ENCODE measurements at regions not wholly inside any gene's neighbourhood (a gene's known extent, or its start where the extent isn't known, plus 50 kb on each side); places are given as distances from the start of the nearest gene placed in this dataset.
"Not testable (repeated sequence)": the region's sequence is repeated elsewhere in the genome, so short reads cannot be mapped to it uniquely, and the experiment has no call there.

- ATAC-seq (no peak), DNase-seq (ENCODE audit: low spot score in 2 of 2) (no peak)
- Mint-ChIP-seq H3K27ac (peak overlapping the region in 1 of 2 donors; percentile 59), H3K36me3 (peaks cover 0 to 46% of the 10 kb centered on the region in 2 donors), H3K9me3 (peaks cover 0 to 13% of the 10 kb centered on the region in 2 donors)
These were observed 131.4 kb upstream of the MDFIC start for GRCh38 chr7:114790521-114790920.

- Mint-ChIP-seq H3K36me3 (peaks cover 0 to 42% of the 10 kb centered on the region in 2 donors), H3K27ac (no peak overlapping the region), H3K9me3 (peaks cover 0 to 13% of the 10 kb centered on the region in 2 donors)
- DNase-seq (ENCODE audit: low spot score in 2 of 2) (no peak), ATAC-seq (no peak)
These were observed 130.1 kb upstream of the MDFIC start for GRCh38 chr7:114791771-114792170.

GRCh38 chr7:114793155-114793845 is 128.6 kb upstream of the MDFIC start:
- peak; percentile 37 to 85 for ATAC-seq
- DNase-seq (ENCODE audit: low spot score in 2 of 2) = no peak
- H3K27ac Mint-ChIP-seq = peak overlapping the region in 1 of 2 donors; percentile 94
- peaks cover 0 to 46% of the 10 kb centered on the region in 2 donors for H3K36me3 Mint-ChIP-seq
- peaks cover 0 to 13% of the 10 kb centered on the region in 2 donors for H3K9me3 Mint-ChIP-seq

GRCh38 chr7:114795475-114795874 is 126.4 kb upstream of the MDFIC start:
- Mint-ChIP-seq H3K36me3 (peaks cover 0 to 25% of the 10 kb centered on the region in 2 donors), H3K9me3 (peaks cover 0 to 4% of the 10 kb centered on the region in 2 donors)
- no peak for ATAC-seq

GRCh38 chr7:114799628-114800028 is 122.3 kb upstream of the MDFIC start:
- Mint-ChIP-seq H3K36me3 (peaks cover 0 to 21% of the 10 kb centered on the region in 2 donors), H3K27ac (peak overlapping the region; percentile 71 to 96), H3K9me3 (peaks cover 0 to 6% of the 10 kb centered on the region in 2 donors)
- DNase-seq (ENCODE audit: low spot score in 2 of 2) (peak in 1 of 2 donors; percentile 41), ATAC-seq (peak; percentile 75 to 81)

More at GRCh38 chr7:114795475-114795874, 126.4 kb upstream of the MDFIC start:
- peak overlapping the region in 1 of 2 donors; percentile 89 for H3K27ac Mint-ChIP-seq
- DNase-seq (ENCODE audit: low spot score in 2 of 2) = no peak

DNA sequence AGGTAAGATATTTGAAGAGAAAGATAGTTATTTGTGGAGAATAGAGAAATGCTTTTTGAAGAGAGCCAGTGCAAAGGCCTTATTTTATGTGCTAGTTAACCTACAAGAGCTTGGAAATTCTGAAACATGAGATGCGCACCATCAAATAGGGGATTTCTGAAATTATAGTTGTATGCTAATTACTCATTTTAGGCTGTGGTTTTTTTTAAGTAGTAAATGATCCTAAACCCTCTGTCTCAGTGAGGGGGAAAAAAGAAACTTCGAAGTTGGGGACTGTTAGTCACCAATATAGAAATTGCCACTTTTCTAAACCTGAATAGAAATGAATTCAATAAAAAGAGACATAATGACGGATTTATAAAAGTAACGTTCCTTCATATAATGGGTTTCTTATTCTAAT is 119.3 kb upstream of the MDFIC start:
- peaks cover 0 to 33% of the 10 kb centered on the region in 2 donors for H3K36me3 Mint-ChIP-seq
- H3K27ac Mint-ChIP-seq = peak overlapping the region; percentile 46 to 98
- peaks cover 0 to 18% of the 10 kb centered on the region in 2 donors for H3K9me3 Mint-ChIP-seq
- peak; percentile 75 to 80 for ATAC-seq
- no peak for DNase-seq (ENCODE audit: low spot score in 2 of 2)

DNA sequence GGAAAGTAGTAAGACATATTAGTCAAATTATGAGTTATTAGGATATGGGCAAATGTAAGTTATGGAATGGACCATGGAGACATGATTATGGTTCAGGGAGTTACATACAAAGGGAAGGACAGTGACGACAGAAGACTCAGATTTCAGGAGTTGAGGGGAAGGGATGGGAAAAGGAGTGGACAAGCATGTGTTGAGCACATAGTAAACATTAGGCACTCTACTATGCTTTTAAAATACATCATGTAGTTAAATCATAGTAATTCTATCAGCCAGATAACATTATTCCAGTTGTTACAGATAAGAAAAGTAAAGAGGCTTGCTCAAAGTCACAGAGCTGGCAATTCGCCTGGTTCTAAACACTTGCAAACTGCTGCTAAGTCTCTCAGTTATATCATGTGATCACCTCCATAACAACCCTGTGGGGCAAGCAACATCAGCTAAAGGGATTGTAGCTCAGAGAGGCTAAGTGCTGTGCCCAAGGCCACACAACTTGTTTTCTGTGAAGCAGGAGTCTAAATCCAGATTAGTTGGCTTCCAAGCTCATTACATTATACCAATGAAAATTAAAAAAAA is 115.2 kb upstream of the MDFIC start:
- Mint-ChIP-seq H3K27ac (no peak overlapping the region), H3K36me3 (peaks cover 0 to 47% of the 10 kb centered on the region in 2 donors), H3K9me3 (peaks cover 0 to 30% of the 10 kb centered on the region in 2 donors)
- DNase-seq (ENCODE audit: low spot score in 2 of 2) (no peak), ATAC-seq (no peak)

GRCh38 chr7:114812570-114812969 is 109.3 kb upstream of the MDFIC start:
- no peak for ATAC-seq
- Mint-ChIP-seq H3K9me3 (peaks cover 0 to 17% of the 10 kb centered on the region in 2 donors), H3K27ac (no peak overlapping the region), H3K36me3 (peaks cover 0 to 39% of the 10 kb centered on the region in 2 donors)
- DNase-seq (ENCODE audit: low spot score in 2 of 2) = no peak

DNA sequence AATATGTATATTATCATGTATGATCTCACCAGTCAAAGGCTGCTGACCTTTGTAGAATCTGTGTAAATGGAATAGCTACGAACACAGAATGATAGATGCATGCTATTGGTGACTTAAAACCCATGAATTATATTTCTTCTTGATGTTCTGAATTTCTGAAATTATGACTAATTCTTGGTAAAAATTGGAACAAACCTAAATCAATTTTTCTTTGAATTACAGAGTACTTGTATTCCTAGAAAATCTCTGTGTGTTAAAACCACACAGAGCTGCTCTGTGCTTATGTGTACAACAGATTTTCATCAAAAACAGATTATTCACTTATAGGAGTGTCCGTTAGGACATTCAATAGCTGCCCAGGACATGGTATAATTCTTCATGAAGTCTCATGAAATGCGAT is 108.3 kb upstream of the MDFIC start:
- DNase-seq (ENCODE audit: low spot score in 2 of 2) (no peak), ATAC-seq (peak in 1 of 2 donors; percentile 51)
- Mint-ChIP-seq H3K36me3 (peaks cover 0 to 39% of the 10 kb centered on the region in 2 donors), H3K9me3 (peaks cover 0 to 17% of the 10 kb centered on the region in 2 donors), H3K27ac (no peak overlapping the region)

DNA sequence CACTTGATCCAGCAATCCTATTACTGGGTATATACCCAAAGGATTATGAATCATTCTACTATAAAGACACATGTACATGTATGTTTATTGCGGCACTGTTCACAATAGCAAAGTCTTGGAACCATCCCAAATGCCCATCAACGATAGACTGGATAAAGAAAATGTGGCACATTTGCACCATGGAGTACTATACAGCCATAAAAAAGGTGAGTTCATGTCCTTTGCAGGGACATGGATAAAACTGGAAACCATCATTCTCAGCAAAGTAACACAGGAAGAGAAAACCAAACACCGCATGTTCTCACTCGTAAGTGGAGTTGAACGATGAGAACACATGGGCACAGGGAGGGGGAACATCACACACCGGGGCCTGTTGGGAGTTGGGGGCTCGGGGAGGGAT is 104.9 kb upstream of the MDFIC start:
- DNase-seq (ENCODE audit: low spot score in 2 of 2); H3K9me3 Mint-ChIP-seq; ATAC-seq; H3K27ac Mint-ChIP-seq: not testable (repeated sequence)
- peaks cover 0 to 42% of the 10 kb centered on the region in 2 donors for H3K36me3 Mint-ChIP-seq

DNA sequence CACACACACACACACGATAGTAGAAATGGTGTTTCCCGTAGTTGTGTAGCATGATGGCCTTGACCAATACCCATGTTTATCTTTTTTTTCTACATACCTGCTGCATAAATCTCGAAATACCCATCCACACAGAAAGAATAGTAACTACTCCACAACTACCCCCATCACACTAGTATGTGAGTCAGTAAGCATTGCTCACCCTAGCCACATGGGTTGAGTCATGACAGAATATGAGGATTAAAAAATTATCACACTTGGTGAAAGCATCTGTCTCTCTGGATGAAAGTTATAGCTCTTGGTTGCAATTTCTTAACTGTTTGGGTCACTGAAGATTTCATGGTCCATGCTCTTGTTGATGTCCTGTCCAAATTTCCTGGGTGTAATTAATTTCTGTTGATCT is 103.4 kb upstream of the MDFIC start:
- Mint-ChIP-seq H3K27ac (no peak overlapping the region), H3K36me3 (peaks cover 0 to 33% of the 10 kb centered on the region in 2 donors), H3K9me3 (peaks cover 0 to 5% of the 10 kb centered on the region in 2 donors)
- ATAC-seq = peak; percentile 97 to 99
- no peak for DNase-seq (ENCODE audit: low spot score in 2 of 2)

DNA sequence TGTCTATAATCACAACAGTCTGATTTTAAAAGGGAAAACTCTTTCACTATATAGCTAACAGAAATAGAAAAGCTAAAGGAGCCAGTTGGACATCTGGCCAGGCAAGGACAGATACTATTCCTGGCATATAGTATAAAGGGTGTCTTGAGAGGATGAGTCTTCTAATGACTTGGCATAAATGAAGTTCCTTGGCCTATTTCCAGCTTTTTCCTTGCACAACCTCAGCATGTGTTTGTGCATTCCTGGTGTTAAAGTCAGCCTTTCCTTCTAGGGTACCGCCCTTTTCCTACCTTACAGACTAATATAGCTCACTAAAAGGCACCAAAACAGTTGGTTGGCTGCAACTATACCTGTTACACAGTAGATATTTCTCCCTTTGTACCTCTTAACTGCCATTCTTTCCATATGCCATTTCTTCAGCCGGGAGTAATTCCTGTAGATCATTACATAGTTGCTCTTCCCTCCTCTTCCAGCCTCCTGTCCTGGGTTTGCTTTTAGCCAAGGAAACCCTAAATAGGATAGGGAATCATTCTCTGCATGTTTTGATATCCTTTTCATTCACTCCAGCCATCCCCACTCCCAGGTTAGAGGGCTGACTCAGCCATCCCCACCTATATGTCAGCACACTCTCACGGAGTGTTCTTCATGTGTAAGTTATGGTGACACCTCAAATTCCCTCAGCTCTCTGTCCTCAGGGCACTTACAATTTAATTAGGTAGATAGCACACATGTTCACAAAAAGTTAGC is 102.1 kb upstream of the MDFIC start:
- DNase-seq (ENCODE audit: low spot score in 2 of 2) = no peak
- Mint-ChIP-seq H3K27ac (peak overlapping the region in 1 of 2 donors; percentile 30), H3K36me3 (peaks cover 0 to 45% of the 10 kb centered on the region in 2 donors), H3K9me3 (peaks cover 0 to 10% of the 10 kb centered on the region in 2 donors)
- no peak for ATAC-seq

- ATAC-seq = no peak
- no peak for DNase-seq (ENCODE audit: low spot score in 2 of 2)
- H3K9me3 Mint-ChIP-seq = peaks cover 6 to 21% of the 10 kb centered on the region in 2 donors
- peak overlapping the region in 1 of 2 donors; percentile 57 for H3K27ac Mint-ChIP-seq
- peaks cover 8 to 57% of the 10 kb centered on the region in 2 donors for H3K36me3 Mint-ChIP-seq
These were observed 100.6 kb upstream of the MDFIC start for GRCh38 chr7:114821030-114821900.

- H3K9me3 Mint-ChIP-seq = peaks cover 6 to 25% of the 10 kb centered on the region in 2 donors
- peaks cover 8 to 55% of the 10 kb centered on the region in 2 donors for H3K36me3 Mint-ChIP-seq
- DNase-seq (ENCODE audit: low spot score in 2 of 2) (no peak), ATAC-seq (no peak)
- H3K27ac Mint-ChIP-seq = no peak overlapping the region
These were observed 99.8 kb upstream of the MDFIC start for GRCh38 chr7:114822131-114822530.

DNA sequence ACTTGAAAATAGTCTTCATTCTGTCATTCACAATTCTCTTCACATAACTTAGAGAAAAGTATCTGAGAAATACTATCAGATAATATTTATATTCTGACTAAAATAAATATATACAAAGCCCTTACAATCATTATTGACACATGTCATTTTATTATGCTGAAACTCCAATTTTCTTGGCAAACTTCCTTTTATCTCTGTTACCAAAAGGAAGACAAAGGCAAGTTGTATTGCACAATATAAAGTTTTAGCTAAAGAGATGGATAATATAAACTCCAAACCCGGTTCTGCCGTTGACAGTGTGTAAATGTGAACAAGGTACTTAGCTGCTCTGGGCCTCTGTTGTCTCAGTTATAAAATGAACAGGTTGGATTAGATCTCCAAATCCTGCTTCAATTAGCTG is 99.0 kb upstream of the MDFIC start:
- Mint-ChIP-seq H3K27ac (no peak overlapping the region), H3K9me3 (peaks cover 6 to 32% of the 10 kb centered on the region in 2 donors), H3K36me3 (peaks cover 8 to 61% of the 10 kb centered on the region in 2 donors)
- ATAC-seq (no peak), DNase-seq (ENCODE audit: low spot score in 2 of 2) (no peak)

GRCh38 chr7:114823290-114823689 is 98.6 kb upstream of the MDFIC start:
- ATAC-seq = no peak
- H3K36me3 Mint-ChIP-seq = peaks cover 8 to 66% of the 10 kb centered on the region in 2 donors
- H3K27ac Mint-ChIP-seq = no peak overlapping the region
- peaks cover 6 to 35% of the 10 kb centered on the region in 2 donors for H3K9me3 Mint-ChIP-seq
- DNase-seq (ENCODE audit: low spot score in 2 of 2) = no peak
